ENCODE measurements at regions not wholly inside any gene's neighbourhood (a gene's known extent, or its start where the extent isn't known, plus 50 kb on each side); places are given as distances from the start of the nearest gene placed in this dataset.

DNA sequence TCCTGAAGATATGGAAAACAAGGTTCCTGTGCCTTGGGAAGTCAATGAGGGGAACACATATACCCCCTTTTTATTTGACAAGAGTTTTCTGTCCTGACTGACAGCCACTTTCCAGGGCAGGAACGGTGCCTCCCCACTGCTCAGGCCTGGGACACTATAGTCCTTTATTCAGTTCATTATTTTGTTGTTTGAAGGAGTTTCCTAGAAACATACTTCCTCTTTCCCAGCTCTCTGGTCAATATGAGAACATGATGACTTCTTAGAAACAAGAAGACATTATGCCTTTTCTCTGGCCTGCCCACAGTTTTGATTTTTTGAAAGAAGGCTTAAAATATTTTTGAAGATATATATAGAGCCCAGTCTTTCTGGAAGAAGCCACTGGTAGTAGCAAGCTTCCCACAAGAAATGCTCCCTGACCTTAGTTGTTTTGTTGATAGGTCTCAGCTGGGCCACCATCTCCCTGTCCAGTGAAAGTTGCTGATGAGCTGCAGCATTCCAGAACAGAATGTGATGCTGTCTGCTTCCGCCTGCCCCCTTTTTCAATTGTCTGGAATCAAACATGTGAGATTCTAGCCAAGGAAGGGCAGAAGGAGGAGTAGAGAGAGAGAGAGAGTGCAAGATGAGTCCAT, 122.7 kb upstream of the ADRA1D start:
- TF ChIP-seq TOX (CRISPR knock-in tag; IDR thresholded peaks at IDR 0.05; ENCODE audit: borderline replicate concordance) (no peak), ZFP3 (CRISPR knock-in tag; IDR thresholded peaks at IDR 0.05) (no peak), BACH2 (CRISPR knock-in tag; IDR thresholded peaks at IDR 0.05; ENCODE audit: borderline replicate concordance) (no peak), ZNF8 (CRISPR knock-in tag; IDR thresholded peaks at IDR 0.05) (no peak), ZFP30 (CRISPR knock-in tag; IDR thresholded peaks at IDR 0.05) (no peak), TCF4 (CRISPR knock-in tag; IDR thresholded peaks at IDR 0.05; ENCODE audit: borderline replicate concordance) (no peak)
- TF ChIP-seq, protein P1, sequence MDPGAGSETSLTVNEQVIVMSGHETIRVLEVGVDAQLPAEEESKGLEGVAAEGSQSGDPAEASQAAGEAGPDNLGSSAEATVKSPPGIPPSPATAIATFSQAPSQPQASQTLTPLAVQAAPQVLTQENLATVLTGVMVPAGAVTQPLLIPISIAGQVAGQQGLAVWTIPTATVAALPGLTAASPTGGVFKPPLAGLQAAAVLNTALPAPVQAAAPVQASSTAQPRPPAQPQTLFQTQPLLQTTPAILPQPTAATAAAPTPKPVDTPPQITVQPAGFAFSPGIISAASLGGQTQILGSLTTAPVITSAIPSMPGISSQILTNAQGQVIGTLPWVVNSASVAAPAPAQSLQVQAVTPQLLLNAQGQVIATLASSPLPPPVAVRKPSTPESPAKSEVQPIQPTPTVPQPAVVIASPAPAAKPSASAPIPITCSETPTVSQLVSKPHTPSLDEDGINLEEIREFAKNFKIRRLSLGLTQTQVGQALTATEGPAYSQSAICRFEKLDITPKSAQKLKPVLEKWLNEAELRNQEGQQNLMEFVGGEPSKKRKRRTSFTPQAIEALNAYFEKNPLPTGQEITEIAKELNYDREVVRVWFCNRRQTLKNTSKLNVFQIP (CRISPR knock-in tag; IDR thresholded peaks at IDR 0.05; ENCODE audit: borderline replicate concordance, low read depth), result no peak
- ATAC-seq, result no peak

DNA sequence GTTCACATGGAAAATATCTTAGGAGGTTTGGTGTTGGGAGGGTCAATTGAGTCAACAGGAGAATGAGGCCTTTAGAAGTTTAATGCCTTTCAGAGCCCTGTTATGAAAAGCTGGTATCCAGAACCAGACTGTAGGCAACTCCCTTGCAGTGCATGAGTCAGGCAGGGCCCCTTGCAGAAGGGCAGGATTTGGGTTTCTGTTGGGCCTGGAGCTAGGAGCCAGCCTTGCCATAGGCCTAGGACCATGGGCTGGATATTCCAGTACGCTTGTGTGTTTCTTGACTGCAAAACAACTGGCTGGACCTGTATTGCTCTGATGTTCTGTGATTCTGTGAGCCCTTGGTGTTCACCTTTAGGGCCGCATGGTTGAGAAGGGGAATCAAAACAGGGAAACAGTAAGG, 121.8 kb upstream of the ADRA1D start:
- no peak for ATAC-seq
- TF ChIP-seq ZFP3 (CRISPR knock-in tag; IDR thresholded peaks at IDR 0.05), result no peak
- TF ChIP-seq BACH2 (CRISPR knock-in tag; IDR thresholded peaks at IDR 0.05; ENCODE audit: borderline replicate concordance), result no peak
- no peak for TF ChIP-seq ESRRG (CRISPR knock-in tag; IDR thresholded peaks at IDR 0.05)
- no peak for TF ChIP-seq OSR1 (CRISPR knock-in tag; IDR thresholded peaks at IDR 0.05)
- TF ChIP-seq CSDC2 (CRISPR knock-in tag; IDR thresholded peaks at IDR 0.05), result no peak
- TF ChIP-seq ZC3H10 (CRISPR knock-in tag; IDR thresholded peaks at IDR 0.05), result no peak
- no peak for TF ChIP-seq TCF4 (CRISPR knock-in tag; IDR thresholded peaks at IDR 0.05; ENCODE audit: borderline replicate concordance)
- no peak for TF ChIP-seq ZFP30 (CRISPR knock-in tag; IDR thresholded peaks at IDR 0.05)
- TF ChIP-seq, protein P1 (CRISPR knock-in tag; IDR thresholded peaks at IDR 0.05; ENCODE audit: borderline replicate concordance, low read depth), result no peak
- TF ChIP-seq ZNF565 (CRISPR knock-in tag; conservative IDR thresholded peaks at IDR 0.05; ENCODE audit: low read depth), result no peak
- TF ChIP-seq TOX (CRISPR knock-in tag; IDR thresholded peaks at IDR 0.05; ENCODE audit: borderline replicate concordance), result no peak
- TF ChIP-seq ZNF70 (CRISPR knock-in tag; IDR thresholded peaks at IDR 0.05), result no peak

DNA sequence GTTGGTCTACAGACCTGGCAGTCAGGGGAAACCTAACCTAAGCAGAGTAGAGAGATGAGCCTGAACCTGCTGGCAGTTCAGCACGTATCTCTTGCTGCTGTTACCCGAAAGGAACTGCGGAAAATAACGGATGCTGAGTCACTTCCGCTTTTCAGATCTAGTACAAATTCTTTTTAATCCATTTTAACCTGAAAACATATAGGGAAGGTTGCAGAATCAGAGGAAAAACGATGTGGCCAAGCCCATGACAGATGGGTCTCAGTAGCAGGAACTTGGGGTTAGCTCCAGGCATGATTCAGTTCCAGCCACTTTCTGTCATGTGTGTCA, 120.7 kb upstream of the ADRA1D start:
- ATAC-seq, result peak; percentile 61
- TF ChIP-seq ZFP3 (CRISPR knock-in tag; IDR thresholded peaks at IDR 0.05), result no peak
- no peak for TF ChIP-seq TOX (CRISPR knock-in tag; IDR thresholded peaks at IDR 0.05; ENCODE audit: borderline replicate concordance)
- no peak for TF ChIP-seq TCF4 (CRISPR knock-in tag; IDR thresholded peaks at IDR 0.05; ENCODE audit: borderline replicate concordance)
- TF ChIP-seq ZNF8 (CRISPR knock-in tag; IDR thresholded peaks at IDR 0.05), result no peak
- TF ChIP-seq, protein P2, sequence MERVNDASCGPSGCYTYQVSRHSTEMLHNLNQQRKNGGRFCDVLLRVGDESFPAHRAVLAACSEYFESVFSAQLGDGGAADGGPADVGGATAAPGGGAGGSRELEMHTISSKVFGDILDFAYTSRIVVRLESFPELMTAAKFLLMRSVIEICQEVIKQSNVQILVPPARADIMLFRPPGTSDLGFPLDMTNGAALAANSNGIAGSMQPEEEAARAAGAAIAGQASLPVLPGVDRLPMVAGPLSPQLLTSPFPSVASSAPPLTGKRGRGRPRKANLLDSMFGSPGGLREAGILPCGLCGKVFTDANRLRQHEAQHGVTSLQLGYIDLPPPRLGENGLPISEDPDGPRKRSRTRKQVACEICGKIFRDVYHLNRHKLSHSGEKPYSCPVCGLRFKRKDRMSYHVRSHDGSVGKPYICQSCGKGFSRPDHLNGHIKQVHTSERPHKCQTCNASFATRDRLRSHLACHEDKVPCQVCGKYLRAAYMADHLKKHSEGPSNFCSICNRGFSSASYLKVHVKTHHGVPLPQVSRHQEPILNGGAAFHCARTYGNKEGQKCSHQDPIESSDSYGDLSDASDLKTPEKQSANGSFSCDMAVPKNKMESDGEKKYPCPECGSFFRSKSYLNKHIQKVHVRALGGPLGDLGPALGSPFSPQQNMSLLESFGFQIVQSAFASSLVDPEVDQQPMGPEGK (CRISPR knock-in tag; IDR thresholded peaks at IDR 0.05; ENCODE audit: borderline replicate concordance), result no peak
- no peak for TF ChIP-seq BACH2 (CRISPR knock-in tag; IDR thresholded peaks at IDR 0.05; ENCODE audit: borderline replicate concordance)

DNA sequence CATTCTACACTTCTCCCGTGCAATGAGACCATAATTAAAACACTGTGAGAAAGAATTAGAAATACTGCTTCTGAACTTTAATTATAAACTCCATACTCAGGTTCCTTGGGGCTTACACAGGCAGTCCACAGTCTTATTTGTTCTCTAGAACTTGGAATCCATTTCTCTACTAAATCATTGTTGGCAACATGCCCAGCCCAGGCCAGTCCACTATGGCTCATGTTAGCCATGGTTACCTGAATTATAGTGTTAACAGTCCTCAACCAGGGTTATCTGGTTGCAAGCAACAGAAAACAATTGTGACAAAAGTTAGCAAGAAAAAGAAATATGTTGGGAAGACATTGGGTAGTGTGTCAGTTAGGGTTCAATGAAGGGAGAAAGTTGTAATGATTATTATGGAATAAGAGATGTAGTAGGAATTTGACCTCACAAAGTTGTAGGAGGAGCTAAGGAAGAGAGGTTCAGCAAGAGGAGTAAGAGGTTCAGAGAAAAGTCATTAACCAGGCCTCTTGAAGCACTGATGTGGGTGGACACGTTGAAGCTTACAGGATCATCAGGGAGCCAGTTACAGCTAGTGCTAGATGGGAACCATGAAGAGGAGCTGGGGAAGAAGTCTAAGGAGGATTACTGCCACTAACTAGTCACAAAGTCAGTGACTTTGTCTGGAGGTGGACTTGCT, 120.2 kb upstream of the ADRA1D start:
- no peak; the same call in 2 of the 3 replicates for ATAC-seq
- TF ChIP-seq, protein P3, sequence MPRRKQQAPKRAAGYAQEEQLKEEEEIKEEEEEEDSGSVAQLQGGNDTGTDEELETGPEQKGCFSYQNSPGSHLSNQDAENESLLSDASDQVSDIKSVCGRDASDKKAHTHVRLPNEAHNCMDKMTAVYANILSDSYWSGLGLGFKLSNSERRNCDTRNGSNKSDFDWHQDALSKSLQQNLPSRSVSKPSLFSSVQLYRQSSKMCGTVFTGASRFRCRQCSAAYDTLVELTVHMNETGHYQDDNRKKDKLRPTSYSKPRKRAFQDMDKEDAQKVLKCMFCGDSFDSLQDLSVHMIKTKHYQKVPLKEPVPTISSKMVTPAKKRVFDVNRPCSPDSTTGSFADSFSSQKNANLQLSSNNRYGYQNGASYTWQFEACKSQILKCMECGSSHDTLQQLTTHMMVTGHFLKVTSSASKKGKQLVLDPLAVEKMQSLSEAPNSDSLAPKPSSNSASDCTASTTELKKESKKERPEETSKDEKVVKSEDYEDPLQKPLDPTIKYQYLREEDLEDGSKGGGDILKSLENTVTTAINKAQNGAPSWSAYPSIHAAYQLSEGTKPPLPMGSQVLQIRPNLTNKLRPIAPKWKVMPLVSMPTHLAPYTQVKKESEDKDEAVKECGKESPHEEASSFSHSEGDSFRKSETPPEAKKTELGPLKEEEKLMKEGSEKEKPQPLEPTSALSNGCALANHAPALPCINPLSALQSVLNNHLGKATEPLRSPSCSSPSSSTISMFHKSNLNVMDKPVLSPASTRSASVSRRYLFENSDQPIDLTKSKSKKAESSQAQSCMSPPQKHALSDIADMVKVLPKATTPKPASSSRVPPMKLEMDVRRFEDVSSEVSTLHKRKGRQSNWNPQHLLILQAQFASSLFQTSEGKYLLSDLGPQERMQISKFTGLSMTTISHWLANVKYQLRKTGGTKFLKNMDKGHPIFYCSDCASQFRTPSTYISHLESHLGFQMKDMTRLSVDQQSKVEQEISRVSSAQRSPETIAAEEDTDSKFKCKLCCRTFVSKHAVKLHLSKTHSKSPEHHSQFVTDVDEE (CRISPR knock-in tag; IDR thresholded peaks at IDR 0.05), result no peak
- TF ChIP-seq SNAI2 (CRISPR knock-in tag; IDR thresholded peaks at IDR 0.05) (no peak), ZFP30 (CRISPR knock-in tag; IDR thresholded peaks at IDR 0.05) (no peak), RARB (CRISPR knock-in tag; IDR thresholded peaks at IDR 0.05) (no peak), TOX (CRISPR knock-in tag; IDR thresholded peaks at IDR 0.05; ENCODE audit: borderline replicate concordance) (no peak), BACH2 (CRISPR knock-in tag; IDR thresholded peaks at IDR 0.05; ENCODE audit: borderline replicate concordance) (no peak), ZNF70 (CRISPR knock-in tag; IDR thresholded peaks at IDR 0.05) (no peak), ZNF8 (CRISPR knock-in tag; IDR thresholded peaks at IDR 0.05) (no peak), ZC3H10 (CRISPR knock-in tag; IDR thresholded peaks at IDR 0.05) (no peak), PPARA (CRISPR knock-in tag; IDR thresholded peaks at IDR 0.05; ENCODE audit: borderline replicate concordance) (no peak), GLIS3 (CRISPR knock-in tag; IDR thresholded peaks at IDR 0.05) (no peak)
- TF ChIP-seq, protein P2 (CRISPR knock-in tag; IDR thresholded peaks at IDR 0.05; ENCODE audit: borderline replicate concordance), result no peak
- TF ChIP-seq, protein P4, sequence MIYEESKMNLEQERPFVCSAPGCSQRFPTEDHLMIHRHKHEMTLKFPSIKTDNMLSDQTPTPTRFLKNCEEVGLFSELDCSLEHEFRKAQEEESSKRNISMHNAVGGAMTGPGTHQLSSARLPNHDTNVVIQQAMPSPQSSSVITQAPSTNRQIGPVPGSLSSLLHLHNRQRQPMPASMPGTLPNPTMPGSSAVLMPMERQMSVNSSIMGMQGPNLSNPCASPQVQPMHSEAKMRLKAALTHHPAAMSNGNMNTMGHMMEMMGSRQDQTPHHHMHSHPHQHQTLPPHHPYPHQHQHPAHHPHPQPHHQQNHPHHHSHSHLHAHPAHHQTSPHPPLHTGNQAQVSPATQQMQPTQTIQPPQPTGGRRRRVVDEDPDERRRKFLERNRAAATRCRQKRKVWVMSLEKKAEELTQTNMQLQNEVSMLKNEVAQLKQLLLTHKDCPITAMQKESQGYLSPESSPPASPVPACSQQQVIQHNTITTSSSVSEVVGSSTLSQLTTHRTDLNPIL (CRISPR knock-in tag; IDR thresholded peaks at IDR 0.05; ENCODE audit: low read depth), result no peak
